ENCODE measurements at regions not wholly inside any gene's neighbourhood (a gene's known extent, or its start where the extent isn't known, plus 50 kb on each side); places are given as distances from the start of the nearest gene placed in this dataset.

DNA sequence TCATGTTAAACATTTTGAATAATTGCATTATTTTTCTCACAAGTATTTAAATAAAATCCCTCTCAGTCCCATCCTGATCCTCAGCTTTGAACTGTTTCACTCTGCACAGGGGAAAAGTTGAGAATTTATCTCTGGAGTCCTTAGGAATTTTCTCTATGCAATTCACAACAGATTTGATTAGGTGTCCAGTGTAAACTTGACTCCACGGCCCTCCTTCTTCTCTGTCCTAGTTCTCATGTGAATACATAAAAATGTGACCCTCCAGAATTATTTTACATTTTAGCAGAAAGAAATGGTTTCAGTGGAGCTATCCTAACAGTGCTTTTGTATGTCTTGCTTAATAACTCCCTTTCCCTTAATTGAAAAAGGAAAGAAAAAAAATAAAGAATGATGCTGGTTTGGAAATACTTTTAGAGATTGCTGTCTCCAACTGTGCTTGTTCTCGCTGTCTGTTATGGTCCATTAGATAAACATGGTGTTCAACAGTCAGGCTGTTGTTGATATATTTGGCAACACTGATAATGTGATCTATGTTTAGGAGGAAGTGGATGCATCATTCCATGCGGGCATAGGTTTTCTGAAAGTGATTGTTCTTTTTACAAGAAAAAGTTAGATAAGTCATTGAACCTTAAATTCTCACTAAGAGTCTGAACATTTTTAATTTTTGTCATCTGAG is 599.4 kb upstream of the CITED2 start:
- TF ChIP-seq POLR2A (IDR thresholded peaks at IDR 0.05), result no peak
- TF ChIP-seq, protein P1, sequence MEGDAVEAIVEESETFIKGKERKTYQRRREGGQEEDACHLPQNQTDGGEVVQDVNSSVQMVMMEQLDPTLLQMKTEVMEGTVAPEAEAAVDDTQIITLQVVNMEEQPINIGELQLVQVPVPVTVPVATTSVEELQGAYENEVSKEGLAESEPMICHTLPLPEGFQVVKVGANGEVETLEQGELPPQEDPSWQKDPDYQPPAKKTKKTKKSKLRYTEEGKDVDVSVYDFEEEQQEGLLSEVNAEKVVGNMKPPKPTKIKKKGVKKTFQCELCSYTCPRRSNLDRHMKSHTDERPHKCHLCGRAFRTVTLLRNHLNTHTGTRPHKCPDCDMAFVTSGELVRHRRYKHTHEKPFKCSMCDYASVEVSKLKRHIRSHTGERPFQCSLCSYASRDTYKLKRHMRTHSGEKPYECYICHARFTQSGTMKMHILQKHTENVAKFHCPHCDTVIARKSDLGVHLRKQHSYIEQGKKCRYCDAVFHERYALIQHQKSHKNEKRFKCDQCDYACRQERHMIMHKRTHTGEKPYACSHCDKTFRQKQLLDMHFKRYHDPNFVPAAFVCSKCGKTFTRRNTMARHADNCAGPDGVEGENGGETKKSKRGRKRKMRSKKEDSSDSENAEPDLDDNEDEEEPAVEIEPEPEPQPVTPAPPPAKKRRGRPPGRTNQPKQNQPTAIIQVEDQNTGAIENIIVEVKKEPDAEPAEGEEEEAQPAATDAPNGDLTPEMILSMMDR (IDR thresholded peaks at IDR 0.05), result no peak
